ENCODE measurements at regions not wholly inside any gene's neighbourhood (a gene's known extent, or its start where the extent isn't known, plus 50 kb on each side); places are given as distances from the start of the nearest gene placed in this dataset.

GRCh38 chr17:83174362-83175118 lies 95.1 kb downstream of the METRNL start:
- ChIA-PET POLR2A (no interaction called here), CTCF (no interaction called here)
- WGBS (ENCODE audit: insufficient coverage): 39% methylated on average over 9 of the region's 13 CpGs
- H3K4me3 Mint-ChIP-seq: peak overlapping the region; percentile 37
- intact Hi-C loops (cut with micrococcal nuclease): no loop called here
- Histone ChIP-seq H4K20me1 (ENCODE audit: control insufficient read depth, insufficient read depth, low read length, poor library complexity, severe bottlenecking) (no peaks in the 10 kb centered on the region), H2AFZ (ENCODE audit: insufficient read depth, low read depth, low read length, poor library complexity, severe bottlenecking) (no peak overlapping the region), H3K9ac (ENCODE audit: low read length) (no peak overlapping the region), H3K27me3 (replicated peaks in 1 of 4; ENCODE audit: control extremely low read depth in 1 of 4, control insufficient read depth in 3 of 4, insufficient read depth in 4 of 4, low read length in 3 of 4) (peaks cover 0 to 5% (median 0%) of the 10 kb centered on the region in 4 experiments), H3K79me2 (ENCODE audit: control insufficient read depth, insufficient read depth, low read length) (no peaks in the 10 kb centered on the region), H3K4me2 (replicated peaks; ENCODE audit: low read depth, low read length, poor library complexity, severe bottlenecking) (peak overlapping the region; percentile 27), H3K4me3 (ENCODE audit: control extremely low read depth in 1 of 5, extremely low read depth in 1 of 5, insufficient read depth in 1 of 5, low read depth in 2 of 5, low read length in 4 of 5) (no peak overlapping the region), H3K9me3 (ENCODE audit: control extremely low read depth in 1 of 3, control insufficient read depth in 2 of 3, insufficient read depth in 1 of 3, low read length in 2 of 3) (no peaks in the 10 kb centered on the region), H3K36me3 (replicated peaks in 1 of 2; ENCODE audit: control extremely low read depth in 1 of 2, control insufficient read depth in 1 of 2, extremely low read depth in 1 of 2, insufficient read depth in 2 of 2, low read length in 1 of 2) (no peaks in the 10 kb centered on the region), H3K4me1 (ENCODE audit: control insufficient read depth in 2 of 2, insufficient read depth in 2 of 2, low read length in 2 of 2) (peaks cover 15 to 17% of the 10 kb centered on the region in 2 donors), H3K27ac (ENCODE audit: low read length in 2 of 2) (no peak overlapping the region)
- peak; percentile 62 for ATAC-seq (ENCODE audit: low read depth)
- H3K27me3 Mint-ChIP-seq: peaks cover 20% of the 10 kb centered on the region
- TF ChIP-seq EZH2 (IDR thresholded peaks at IDR 0.05; ENCODE audit: borderline replicate concordance, insufficient read depth, low read depth, low read length, poor library complexity, severe bottlenecking) (no peak), CTCF (IDR thresholded peaks at IDR 0.05) (no peak)
- H3K9me3 Mint-ChIP-seq (ENCODE audit: insufficient read depth): no peaks in the 10 kb centered on the region
- H3K27ac Mint-ChIP-seq: peak overlapping the region; percentile 46
- H3K4me1 Mint-ChIP-seq: peaks cover 19% of the 10 kb centered on the region
- DNase-seq: no peak

- Mint-ChIP-seq H3K4me3 (peak overlapping the region; percentile 37), H3K27me3 (peaks cover 14% of the 10 kb centered on the region), H3K9me3 (ENCODE audit: insufficient read depth) (no peaks in the 10 kb centered on the region), H3K27ac (no peak overlapping the region), H3K4me1 (peaks cover 19% of the 10 kb centered on the region)
- peaks cover 0 to 5% (median 0%) of the 10 kb centered on the region in 4 experiments for H3K27me3 ChIP-seq (replicated peaks in 1 of 4; ENCODE audit: control extremely low read depth in 1 of 4, control insufficient read depth in 3 of 4, insufficient read depth in 4 of 4, low read length in 3 of 4)
- H3K79me2 ChIP-seq (ENCODE audit: control insufficient read depth, insufficient read depth, low read length): no peaks in the 10 kb centered on the region
- no peak overlapping the region for H3K4me3 ChIP-seq (ENCODE audit: control extremely low read depth in 1 of 5, extremely low read depth in 1 of 5, insufficient read depth in 1 of 5, low read depth in 2 of 5, low read length in 4 of 5)
- no peak for DNase-seq
- no peak overlapping the region for H3K27ac ChIP-seq (ENCODE audit: low read length in 2 of 2)
- H3K9me3 ChIP-seq (ENCODE audit: control extremely low read depth in 1 of 3, control insufficient read depth in 2 of 3, insufficient read depth in 1 of 3, low read length in 2 of 3): no peaks in the 10 kb centered on the region
- H3K9ac ChIP-seq (ENCODE audit: low read length): no peak overlapping the region
- H4K20me1 ChIP-seq (ENCODE audit: control insufficient read depth, insufficient read depth, low read length, poor library complexity, severe bottlenecking): no peaks in the 10 kb centered on the region
- POLR2A ChIA-PET: interaction anchor here (0.7 kb wide), 1 partner anchor 99 kb away, joined by 3 read pairs; no protein-coding TSS in a partner anchor
- no peak overlapping the region for H2AFZ ChIP-seq (ENCODE audit: insufficient read depth, low read depth, low read length, poor library complexity, severe bottlenecking)
- TF ChIP-seq EZH2 (IDR thresholded peaks at IDR 0.05; ENCODE audit: borderline replicate concordance, insufficient read depth, low read depth, low read length, poor library complexity, severe bottlenecking): no peak
- TF ChIP-seq CTCF (IDR thresholded peaks at IDR 0.05): no peak
- ATAC-seq (ENCODE audit: low read depth): peak; percentile 10
- intact Hi-C loops (cut with micrococcal nuclease): no loop called here
- H3K4me1 ChIP-seq (ENCODE audit: control insufficient read depth in 2 of 2, insufficient read depth in 2 of 2, low read length in 2 of 2): peaks cover 15 to 17% of the 10 kb centered on the region in 2 donors
- CTCF ChIA-PET: no interaction called here
- 78% methylated on average over 9 of the region's 16 CpGs for WGBS (ENCODE audit: insufficient coverage)
- no peaks in the 10 kb centered on the region for H3K36me3 ChIP-seq (replicated peaks in 1 of 2; ENCODE audit: control extremely low read depth in 1 of 2, control insufficient read depth in 1 of 2, extremely low read depth in 1 of 2, insufficient read depth in 2 of 2, low read length in 1 of 2)
- peak overlapping the region; percentile 27 for H3K4me2 ChIP-seq (replicated peaks; ENCODE audit: low read depth, low read length, poor library complexity, severe bottlenecking)
Measured at GRCh38 chr17:83175119-83175821, 95.9 kb downstream of the METRNL start.

All from B cell (primary cell).